Panc1 (cell line): ENCODE measurements at regions not wholly inside any gene's neighbourhood (a gene's known extent, or its start where the extent isn't known, plus 50 kb on each side); places are given as distances from the start of the nearest gene placed in this dataset.

Experiments used
- ATAC-seq: fragments of 200-7000 bp; cut with Tn5 transposase; 2 replicates; pipeline ENCODE4 v1.9.1; 2020; ENCODE audit warnings: mild to moderate bottlenecking, moderate library complexity
- BruUV-seq: library from RNA; stranded (reverse); fragments of 400-500 nt; replicated peaks from 2 replicates; lab custom pipeline; 2021; lab: Mats Ljungman, UMichigan
- CTCF ChIA-PET: fragments of 300-600 bp; sonication (Branson Sonifier 250); formaldehyde crosslinking; loops from one replicate; lab custom pipeline; 2022; ENCODE audit warnings: antibody characterized with exemption; lab: Charles Lee
- POLR2A ChIA-PET: fragments of 300-600 bp; sonication (Branson Sonifier 250); formaldehyde crosslinking; loops from one replicate; lab custom pipeline; 2022; ENCODE audit warnings: antibody characterized with exemption; lab: Charles Lee
- DNase-seq: peaks from one replicate; pipeline ENCODE4 v3.0.0-alpha.2; 2010; ENCODE audit warnings: low read depth, low spot score
- H3K27ac ChIP-seq: 2 replicates; pipeline ENCODE4 v1.5.1; 2011; ENCODE audit warnings: mild to moderate bottlenecking, low read length, inconsistent platforms
- H3K27me3 ChIP-seq: fragments of 200-500 bp; sonication (Bioruptor generic); 2 replicates; pipeline ENCODE4 v1.6.0; 2014; ENCODE audit warnings: low read length, inconsistent platforms; ENCODE audit not compliant: control insufficient read depth, insufficient read depth
- H3K36me3 ChIP-seq: fragments of 200-500 bp; sonication (Bioruptor generic); 2 replicates; pipeline ENCODE4 v1.5.1; 2014; ENCODE audit warnings: inconsistent platforms, mild to moderate bottlenecking, low read length, moderate library complexity; ENCODE audit not compliant: control insufficient read depth, insufficient read depth
- H3K4me1 ChIP-seq: 2 replicates; pipeline ENCODE4 v1.5.1; 2011; ENCODE audit warnings: inconsistent platforms, mild to moderate bottlenecking, low read length, moderate library complexity; ENCODE audit not compliant: control insufficient read depth, insufficient read depth
- H3K4me3 ChIP-seq, 2 experiments: 2 replicates each; pipeline ENCODE4 v1.5.1; 2011 to 2012; ENCODE audit warnings: low read depth in 2 of 2, low read length in 2 of 2, mild to moderate bottlenecking in 2 of 2, inconsistent platforms in 1 of 2, moderate library complexity in 1 of 2
- H3K9me3 ChIP-seq: fragments of 200-500 bp; sonication (Bioruptor generic); 2 replicates; pipeline ENCODE4 v1.5.1; 2014; ENCODE audit warnings: low read depth, mild to moderate bottlenecking, inconsistent platforms, low read length, moderate library complexity; ENCODE audit not compliant: control insufficient read depth, insufficient read depth
- CTCF ChIP-seq: fragments of 450-650 bp; IDR thresholded peaks from 2 replicates; pipeline ENCODE4 v1.5.1; 2017; ENCODE audit warnings: mild to moderate bottlenecking
- POLR2AphosphoS5 ChIP-seq: IDR thresholded peaks from 2 replicates; pipeline ENCODE4 v1.6.1; 2012; ENCODE audit warnings: mild to moderate bottlenecking, low read depth, low read length, moderate library complexity
- REST ChIP-seq, 2 experiments: IDR thresholded peaks; 2 replicates each; pipeline ENCODE4 v1.6.1; 2011 to 2012; ENCODE audit warnings: low read depth in 2 of 2, control low read depth in 1 of 2, low read length in 1 of 2, mild to moderate bottlenecking in 1 of 2, moderate library complexity in 1 of 2; ENCODE audit not compliant: insufficient read depth in 1 of 2
- SIN3A ChIP-seq: IDR thresholded peaks from 2 replicates; pipeline ENCODE4 v1.6.1; 2012; ENCODE audit warnings: low read depth, mild to moderate bottlenecking, low read length, moderate library complexity, borderline replicate concordance; ENCODE audit not compliant: insufficient read depth
- TCF7L2 ChIP-seq: IDR thresholded peaks from 2 replicates; pipeline ENCODE4 v1.6.1; 2011; ENCODE audit warnings: mild to moderate bottlenecking, low read depth, low read length, inconsistent platforms
- in situ Hi-C: cut with HindIII; loops from 2 replicates; pipeline ENCODE4 v1.10.0; 2016; ENCODE audit warnings: low sequenced_read_pairs, low pct_unique_long_range_greater_than_20kb
- intact Hi-C: fragments of 100-400 bp; cut with micrococcal nuclease; formaldehyde crosslinking; loops from one replicate; pipeline ENCODE4 v1.10.0; 2022; ENCODE audit not compliant: unreplicated experiment

- in situ Hi-C loops (no loop called here), intact Hi-C loops (no loop called here)
- CTCF ChIA-PET = no interaction called here
- POLR2A ChIA-PET = interaction anchor here (1.1 kb wide), 1 partner anchor 50 kb away, joined by 3 read pairs; no protein-coding TSS in a partner anchor
- Histone ChIP-seq H3K27me3 (no peaks in the 10 kb centered on the region), H3K4me1 (peaks cover 54% of the 10 kb centered on the region), H3K27ac (peak overlapping the region; percentile 99), H3K4me3 (no peak overlapping the region), H3K36me3 (no peaks in the 10 kb centered on the region), H3K9me3 (no peaks in the 10 kb centered on the region)
- DNase-seq = no peak
- no peak for ATAC-seq
- no TSS peak for BruUV-seq
- TF ChIP-seq REST (IDR thresholded peaks at IDR 0.05; ENCODE audit: insufficient read depth in 1 of 2, low read depth in 2 of 2, low read length in 1 of 2) (no peak), SIN3A (no peak), POLR2AphosphoS5 (no peak), TCF7L2 (no peak), CTCF (no peak)
Measured at GRCh38 chr15:92829875-92830274, 70.2 kb upstream of the CHD2 start.

GRCh38 chr15:92831336-92831654, 68.8 kb upstream of the CHD2 start:
- H3K4me3 ChIP-seq = peak overlapping the region; percentile 28
- CTCF ChIA-PET = interaction anchor here (0.6 kb wide), 2 partner anchors 23 to 114 kb away, joined by 3 to 4 read pairs; no protein-coding TSS in a partner anchor
- intact Hi-C loops = no loop called here

GRCh38 chr15:92831655-92832328, 68.3 kb upstream of the CHD2 start:
- peak; percentile 99 for ATAC-seq
- H3K27ac ChIP-seq = peak overlapping the region; percentile 99
- intact Hi-C loops = no loop called here
- peak overlapping the region; percentile 28 for H3K4me3 ChIP-seq
- ChIA-PET POLR2A (interaction anchor here (0.5 to 2.9 kb wide), 7 partner anchors 15 to 321 kb away, joined by 3 to 32 read pairs (median 4); no protein-coding TSS in a partner anchor), CTCF (interaction anchor here (0.6 to 0.8 kb wide), 3 partner anchors 9 to 24 kb away, joined by 3 to 10 read pairs (median 4); no protein-coding TSS in a partner anchor)
- no peaks in the 10 kb centered on the region for H3K27me3 ChIP-seq
- no TSS peak for BruUV-seq
- H3K4me1 ChIP-seq = peaks cover 42% of the 10 kb centered on the region
- H3K36me3 ChIP-seq = no peaks in the 10 kb centered on the region
- TF ChIP-seq SIN3A = no peak
- TF ChIP-seq TCF7L2 = 0 out of 2 replicates have a peak, but pooled peaks have one; percentile 41
- TF ChIP-seq REST (IDR thresholded peaks at IDR 0.05; ENCODE audit: insufficient read depth in 1 of 2, low read depth in 2 of 2, low read length in 1 of 2) = 0 out of 4 replicates have a peak, but pooled peaks of 1 of the 2 experiments have one; percentile 26
- peak; percentile 83 for TF ChIP-seq POLR2AphosphoS5
- no peak for TF ChIP-seq CTCF
- in situ Hi-C loops = no loop called here
- peak; percentile 77 for DNase-seq
- H3K9me3 ChIP-seq = no peaks in the 10 kb centered on the region

More at GRCh38 chr15:92831336-92831654, 68.8 kb upstream of the CHD2 start:
- POLR2A ChIA-PET = interaction anchor here (1.0 to 2.9 kb wide), 5 partner anchors 9 to 58 kb away, joined by 3 to 32 read pairs (median 4); no protein-coding TSS in a partner anchor
- peak; percentile 32; the same call in 1 of the 2 replicates for ATAC-seq
- Histone ChIP-seq H3K27me3 (no peaks in the 10 kb centered on the region), H3K27ac (peak overlapping the region; percentile 99), H3K9me3 (no peaks in the 10 kb centered on the region), H3K36me3 (no peaks in the 10 kb centered on the region), H3K4me1 (peaks cover 42% of the 10 kb centered on the region)
- no peak for TF ChIP-seq SIN3A
- no peak for DNase-seq
- in situ Hi-C loops = no loop called here
- BruUV-seq = no TSS peak
